Upper lobe of left lung (tissue), 4 donors: ENCODE measurements at regions not wholly inside any gene's neighbourhood (a gene's known extent, or its start where the extent isn't known, plus 50 kb on each side); places are given as distances from the start of the nearest gene placed in this dataset.

Experiments
- CTCF ChIP-seq, 6 experiments: fragments of 450-650 bp in 4 of 6; fragments of 200-600 bp in 2 of 6; sonication (generic) in 2 of 6; IDR thresholded peaks; one replicate each; pipeline ENCODE4 v1.5.1; 2016 to 2019; ENCODE audit warnings: antibody characterized with exemption in 6 of 6
- POLR2A ChIP-seq, 4 donors: fragments of 450-650 bp; IDR thresholded peaks; one replicate each; pipeline ENCODE4 v1.5.1; 2016 to 2017; ENCODE audit warnings: antibody characterized with exemption in 4 of 4, mild to moderate bottlenecking in 2 of 4
- POLR2AphosphoS5 ChIP-seq, 2 donors: sonication (generic); formaldehyde crosslinking; IDR thresholded peaks; one replicate each; pipeline ENCODE4 v1.5.1; 2017; ENCODE audit warnings: antibody characterized with exemption in 2 of 2

- no peak for TF ChIP-seq POLR2A (IDR thresholded peaks at IDR 0.05)
- TF ChIP-seq CTCF (IDR thresholded peaks at IDR 0.05), result no peak
- no peak for TF ChIP-seq POLR2AphosphoS5 (IDR thresholded peaks at IDR 0.05)
These were observed 153.0 kb downstream of the SPATA19 start for GRCh38 chr11:133692126-133692934.
